H1 (cell line): ENCODE measurements at regions not wholly inside any gene's neighbourhood (a gene's known extent, or its start where the extent isn't known, plus 50 kb on each side); places are given as distances from the start of the nearest gene placed in this dataset.

ENCODE experiments used
- JUN ChIP-seq: IDR thresholded peaks from 2 replicates; pipeline ENCODE4 v1.6.1; 2011; ENCODE audit warnings: low read depth, mild to moderate bottlenecking, improper control_type of control experiment, low read length
- JUND ChIP-seq: IDR thresholded peaks from 2 replicates; pipeline ENCODE4 v1.6.1; 2011; ENCODE audit warnings: mild to moderate bottlenecking, improper control_type of control experiment, low read length
- TF ChIP-seq, protein P1 (sequence below), 3 experiments: IDR thresholded peaks; 1 replicate in 2 of 3; 2 replicates in 1 of 3; pipeline versions ENCODE4 v1.5.1 to v1.6.1; 2011; ENCODE audit warnings: low read length in 3 of 3, mild to moderate bottlenecking in 3 of 3, inconsistent platforms in 2 of 3, low read depth in 1 of 3, moderate library complexity in 1 of 3; ENCODE audit not compliant: insufficient read depth in 1 of 3; ENCODE audit errors: control extremely low read depth in 1 of 3

DNA sequence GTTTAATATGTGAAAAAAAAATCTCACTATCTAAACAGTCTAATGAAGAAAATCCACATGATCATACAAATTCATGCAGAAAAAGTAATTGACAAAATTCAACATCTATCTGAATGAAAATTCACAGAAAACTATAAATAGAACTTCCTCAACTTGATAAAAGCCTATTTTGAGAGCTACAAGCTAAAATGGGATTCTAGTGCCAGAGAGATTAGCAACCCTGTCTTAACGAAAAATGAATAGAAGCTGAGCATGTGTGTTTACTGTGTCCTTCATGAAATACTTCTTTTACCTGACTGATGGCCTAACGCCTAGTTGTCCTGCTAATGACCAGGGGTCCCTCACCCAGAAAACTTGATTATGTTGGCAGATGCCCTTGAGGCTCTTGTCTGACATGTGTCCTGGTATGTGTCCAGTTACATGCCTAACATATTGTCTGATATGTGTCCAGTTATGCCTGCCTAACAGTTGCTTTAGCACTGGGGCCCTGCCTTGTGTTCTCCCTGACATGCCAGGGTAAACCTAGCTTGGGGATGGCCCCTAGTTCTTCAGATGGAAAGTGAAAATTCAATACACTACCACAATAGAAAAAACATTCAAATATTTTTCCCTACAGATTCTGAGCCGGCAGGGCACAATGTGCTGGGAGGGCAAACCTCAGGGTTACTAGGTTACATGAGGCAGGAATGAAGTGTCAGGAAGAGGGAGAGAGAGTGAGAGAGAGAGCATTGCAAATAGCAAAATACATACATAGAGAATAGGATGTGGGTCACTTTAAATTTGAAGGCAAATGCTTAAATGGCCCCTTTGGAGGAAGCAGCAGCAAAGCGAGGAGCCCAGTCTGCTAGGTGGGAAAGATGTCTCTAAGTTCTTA is 834.0 kb downstream of the CDH11 start (continued):
- TF ChIP-seq, protein P1, sequence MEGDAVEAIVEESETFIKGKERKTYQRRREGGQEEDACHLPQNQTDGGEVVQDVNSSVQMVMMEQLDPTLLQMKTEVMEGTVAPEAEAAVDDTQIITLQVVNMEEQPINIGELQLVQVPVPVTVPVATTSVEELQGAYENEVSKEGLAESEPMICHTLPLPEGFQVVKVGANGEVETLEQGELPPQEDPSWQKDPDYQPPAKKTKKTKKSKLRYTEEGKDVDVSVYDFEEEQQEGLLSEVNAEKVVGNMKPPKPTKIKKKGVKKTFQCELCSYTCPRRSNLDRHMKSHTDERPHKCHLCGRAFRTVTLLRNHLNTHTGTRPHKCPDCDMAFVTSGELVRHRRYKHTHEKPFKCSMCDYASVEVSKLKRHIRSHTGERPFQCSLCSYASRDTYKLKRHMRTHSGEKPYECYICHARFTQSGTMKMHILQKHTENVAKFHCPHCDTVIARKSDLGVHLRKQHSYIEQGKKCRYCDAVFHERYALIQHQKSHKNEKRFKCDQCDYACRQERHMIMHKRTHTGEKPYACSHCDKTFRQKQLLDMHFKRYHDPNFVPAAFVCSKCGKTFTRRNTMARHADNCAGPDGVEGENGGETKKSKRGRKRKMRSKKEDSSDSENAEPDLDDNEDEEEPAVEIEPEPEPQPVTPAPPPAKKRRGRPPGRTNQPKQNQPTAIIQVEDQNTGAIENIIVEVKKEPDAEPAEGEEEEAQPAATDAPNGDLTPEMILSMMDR (IDR thresholded peaks at IDR 0.05; ENCODE audit: control extremely low read depth in 1 of 3, insufficient read depth in 1 of 3, low read depth in 1 of 3, low read length in 3 of 3) = no peak
- TF ChIP-seq JUN (no peak), JUND (no peak)
